Left ventricle myocardium superior (tissue), 1 donor: ENCODE measurements at regions not wholly inside any gene's neighbourhood (a gene's known extent, or its start where the extent isn't known, plus 50 kb on each side); places are given as distances from the start of the nearest gene placed in this dataset.
"Not testable (repeated sequence)": the region's sequence is repeated elsewhere in the genome, so short reads cannot be mapped to it uniquely, and the experiment has no call there.

ENCODE experiments used
- ATAC-seq: fragments of 200-7000 bp; cut with Tn5 transposase; one replicate; pipeline ENCODE4 v1.9.1; 2020; ENCODE audit warnings: mild to moderate bottlenecking, moderate library complexity
- DNase-seq: peaks from one replicate; pipeline ENCODE4 v3.0.0-alpha.2; 2020
- intact Hi-C: fragments of 100-400 bp; cut with micrococcal nuclease; formaldehyde crosslinking; loops from one replicate; pipeline ENCODE4 v1.11.0; 2022
- donor health status: DM: no; HTN: yes; CAD: no; lungs with severe emphysema.

DNA sequence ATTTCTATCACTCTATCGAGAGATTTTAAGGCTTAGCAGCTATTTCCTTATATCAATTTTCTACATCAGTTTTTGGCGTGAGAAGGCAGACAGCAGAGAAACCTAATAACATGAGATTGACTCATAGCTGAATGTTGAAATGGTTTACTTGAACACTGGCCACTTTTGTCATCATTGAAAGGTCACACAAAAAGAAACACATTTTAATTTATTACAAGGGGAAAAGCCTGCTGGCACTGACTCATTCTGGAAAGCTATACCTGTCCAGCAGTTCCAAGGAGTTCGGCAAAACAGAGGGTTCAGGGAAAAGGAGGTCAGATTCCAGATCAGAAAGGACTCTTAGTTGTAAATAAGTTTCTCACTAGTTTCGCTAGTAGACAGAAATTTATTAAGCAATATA, 566.4 kb downstream of the DNAH5 start:
- ATAC-seq (no peak), DNase-seq (no peak)
- intact Hi-C loops: no loop called here

DNA sequence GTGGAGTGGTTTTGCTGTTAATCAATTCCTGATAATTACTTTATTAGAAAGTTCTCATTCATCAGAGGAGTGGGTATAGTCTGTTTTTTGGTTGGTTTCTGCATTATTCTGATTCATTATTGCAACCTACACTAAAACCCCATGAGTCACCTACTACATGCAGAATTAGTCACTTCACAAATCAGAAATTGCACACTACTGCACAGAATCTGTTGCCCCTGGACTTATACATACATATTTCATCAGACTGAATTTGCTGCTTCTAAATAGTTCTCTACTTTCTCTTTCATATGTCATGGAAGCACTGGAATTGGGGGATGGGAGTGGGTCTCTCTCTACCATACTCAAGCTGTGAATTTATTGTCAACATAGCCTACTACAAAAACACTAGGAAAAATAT, 585.1 kb downstream of the DNAH5 start:
- no peak for DNase-seq
- intact Hi-C loops: no loop called here
- no peak for ATAC-seq

DNA sequence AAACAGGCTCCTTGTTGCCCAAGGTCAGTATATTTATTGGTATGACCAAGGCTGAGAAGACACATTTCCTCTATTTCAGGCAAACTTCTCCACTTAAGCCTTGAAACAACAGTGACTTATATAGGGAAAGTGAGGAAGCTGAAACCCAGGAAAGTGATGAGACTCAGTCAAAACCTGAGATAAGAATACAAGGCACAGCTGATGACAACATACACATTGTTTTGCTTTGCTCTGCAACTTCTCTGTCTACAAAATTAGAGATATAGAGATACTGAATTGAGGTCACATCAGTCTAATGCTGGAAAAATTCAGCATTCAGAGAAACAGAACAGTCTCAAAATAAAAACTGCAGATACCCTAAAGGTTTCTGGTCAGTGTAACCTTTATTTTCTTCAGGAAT, 586.1 kb downstream of the DNAH5 start:
- intact Hi-C loops: no loop called here
- no peak for ATAC-seq
- DNase-seq: no peak

DNA sequence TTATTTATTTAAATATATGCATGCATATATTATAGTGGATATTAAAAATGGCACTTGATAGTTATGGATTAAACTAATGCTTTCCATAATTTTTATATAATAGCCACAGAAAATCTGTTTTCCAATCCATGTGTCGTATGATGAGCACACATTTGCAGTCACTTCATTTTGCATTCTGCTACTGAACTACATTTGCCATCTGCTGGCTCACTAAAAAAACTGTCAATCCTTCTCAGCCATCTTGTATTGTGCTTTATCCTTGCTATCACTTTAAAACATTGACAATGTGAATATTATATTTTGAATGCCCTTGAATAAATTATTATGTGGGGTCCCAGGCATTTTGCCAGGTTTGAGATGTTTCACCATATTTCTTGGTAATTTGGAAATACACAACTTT, 586.6 kb downstream of the DNAH5 start:
- DNase-seq (no peak), ATAC-seq (no peak)
- intact Hi-C loops: no loop called here

DNA sequence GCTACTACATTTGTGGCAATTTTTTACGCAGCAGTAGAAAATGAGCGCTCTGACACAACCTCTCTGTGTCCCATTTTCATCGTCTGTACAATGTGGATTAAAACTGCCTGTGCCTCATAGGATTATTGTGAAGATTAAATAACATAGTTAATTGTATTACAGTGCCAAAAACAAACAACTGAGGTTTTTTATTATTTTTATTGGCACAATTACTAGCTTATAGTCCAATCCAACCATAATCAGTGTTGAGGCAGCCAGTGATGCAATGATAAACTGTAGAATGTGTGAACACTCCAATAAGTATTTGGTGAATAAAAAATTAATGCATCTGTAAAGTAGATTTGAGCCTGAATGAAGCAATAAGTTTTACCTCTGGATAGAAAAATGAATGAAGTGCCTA, 588.3 kb downstream of the DNAH5 start:
- DNase-seq: no peak
- ATAC-seq: no peak
- intact Hi-C loops: no loop called here

DNA sequence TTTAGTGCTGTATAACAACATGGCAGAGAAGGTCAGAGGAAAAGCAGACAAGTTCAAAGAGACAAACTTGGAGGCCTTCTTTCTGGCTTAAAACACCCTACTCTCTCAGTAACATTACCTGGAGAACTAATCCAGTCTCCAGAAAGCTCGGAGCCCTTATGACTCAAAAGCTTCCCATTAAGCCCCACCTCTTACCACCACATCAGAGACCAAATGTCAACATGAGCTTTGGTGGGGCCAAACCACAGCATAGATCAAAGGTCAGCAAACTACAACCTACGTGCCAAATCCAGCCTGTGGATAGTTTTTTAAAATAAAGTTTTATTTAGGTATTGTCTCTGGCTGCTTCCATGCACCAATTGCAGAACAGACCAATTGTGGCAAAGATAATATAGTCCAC, 589.9 kb downstream of the DNAH5 start:
- intact Hi-C loops: no loop called here
- ATAC-seq (no peak), DNase-seq (no peak)

DNA sequence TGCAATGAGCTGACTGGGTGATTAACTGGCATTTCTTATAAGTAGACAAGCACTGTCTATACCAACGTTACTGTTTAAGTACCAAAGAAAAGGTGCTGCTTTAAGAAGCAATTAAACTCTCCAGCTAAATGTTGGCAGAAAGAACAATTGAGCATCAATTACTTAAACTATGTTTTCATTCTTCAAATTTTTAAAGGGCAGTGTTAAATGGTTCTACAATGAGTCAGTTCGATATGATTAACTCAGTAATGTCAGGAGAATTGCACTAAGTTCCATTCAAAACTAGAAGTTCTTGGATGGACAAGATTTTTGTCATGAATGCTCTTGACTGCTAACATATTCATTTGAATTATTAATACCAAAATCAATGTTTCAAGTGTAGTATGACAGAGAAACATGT, 593.7 kb downstream of the DNAH5 start:
- DNase-seq (no peak), ATAC-seq (no peak)
- intact Hi-C loops: no loop called here

DNA sequence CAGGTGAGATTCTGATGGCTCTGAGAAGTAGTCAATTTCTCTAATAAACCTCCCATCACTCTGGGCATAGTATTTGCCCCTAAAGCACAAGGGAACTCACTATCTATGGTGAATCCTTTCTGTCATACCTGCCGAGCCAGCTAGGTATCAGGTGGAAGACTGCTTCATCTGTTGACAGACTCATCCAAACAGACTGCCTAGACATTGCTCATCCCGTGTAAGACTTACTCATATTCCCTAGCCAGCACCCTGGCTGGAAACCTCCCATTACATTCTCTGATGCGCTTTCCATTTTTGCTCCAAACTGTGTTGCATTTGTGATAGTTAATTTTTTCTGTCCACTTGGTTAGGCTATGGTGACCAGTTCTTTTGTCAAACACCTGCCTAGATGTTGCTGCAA, 595.9 kb downstream of the DNAH5 start:
- intact Hi-C loops: no loop called here
- ATAC-seq: no peak

DNA sequence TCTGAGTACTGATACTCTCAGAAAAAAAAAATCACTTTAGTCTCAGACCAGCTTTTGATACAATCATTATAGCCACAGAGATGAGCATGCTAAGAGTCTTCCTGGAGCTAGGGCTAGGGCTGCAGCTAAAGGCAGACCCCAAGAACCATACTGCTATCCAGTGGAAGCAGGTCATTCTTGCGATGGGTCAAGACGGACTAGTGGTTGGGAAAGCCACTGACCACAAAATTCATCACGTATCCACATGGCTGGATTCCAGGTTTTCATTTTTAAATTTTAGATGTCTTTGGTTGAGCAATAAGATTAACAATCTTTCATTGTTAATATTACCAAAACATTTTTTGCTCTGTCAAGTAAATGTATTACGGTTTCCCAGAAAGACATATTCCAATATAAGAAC, 598.1 kb downstream of the DNAH5 start:
- no peak for DNase-seq
- intact Hi-C loops: no loop called here
- no peak for ATAC-seq

More for the DNA sequence above, 595.9 kb downstream of the DNAH5 start:
- no peak for DNase-seq

DNA sequence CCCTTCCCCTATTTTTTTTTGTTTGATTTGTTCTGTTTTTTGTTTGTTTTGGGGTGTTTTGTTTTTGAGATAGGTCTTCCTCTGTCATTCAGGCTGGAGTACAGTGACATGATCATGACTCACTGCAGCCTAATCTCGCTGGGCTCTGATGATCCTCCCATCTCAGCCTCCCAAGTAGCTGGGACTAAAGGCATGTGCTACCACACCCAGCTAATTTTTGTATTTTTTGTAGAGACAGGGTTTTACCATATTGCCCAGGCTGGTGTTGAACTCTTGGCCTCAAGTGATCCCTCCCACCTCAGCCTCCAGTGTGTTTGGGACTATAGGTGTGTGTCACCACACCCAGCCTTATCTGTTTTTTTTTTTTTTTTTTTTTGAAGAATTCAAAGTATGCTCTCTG, 605.4 kb downstream of the DNAH5 start:
- DNase-seq (no peak), ATAC-seq (no peak)
- intact Hi-C loops: no loop called here

DNA sequence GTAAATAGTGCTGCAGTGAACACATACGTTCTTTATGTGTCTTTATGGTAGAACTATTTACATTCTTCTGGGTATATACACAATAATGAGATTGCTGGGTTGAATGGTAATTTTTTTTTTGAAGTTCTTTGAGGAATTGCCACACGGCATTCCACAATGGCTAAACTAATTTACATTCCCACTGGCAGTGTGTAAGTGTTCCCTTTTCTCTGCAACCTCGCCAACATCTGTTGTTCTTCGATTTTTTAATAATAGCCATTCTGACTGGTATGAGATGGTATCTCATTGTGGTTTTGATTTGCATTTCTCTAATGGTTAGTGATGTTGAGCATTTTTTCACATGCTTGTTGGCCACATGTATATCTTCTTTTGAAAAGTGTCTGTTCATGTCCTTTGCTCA, 609.5 kb downstream of the DNAH5 start:
- DNase-seq, intact Hi-C loops, ATAC-seq: not testable (repeated sequence)

DNA sequence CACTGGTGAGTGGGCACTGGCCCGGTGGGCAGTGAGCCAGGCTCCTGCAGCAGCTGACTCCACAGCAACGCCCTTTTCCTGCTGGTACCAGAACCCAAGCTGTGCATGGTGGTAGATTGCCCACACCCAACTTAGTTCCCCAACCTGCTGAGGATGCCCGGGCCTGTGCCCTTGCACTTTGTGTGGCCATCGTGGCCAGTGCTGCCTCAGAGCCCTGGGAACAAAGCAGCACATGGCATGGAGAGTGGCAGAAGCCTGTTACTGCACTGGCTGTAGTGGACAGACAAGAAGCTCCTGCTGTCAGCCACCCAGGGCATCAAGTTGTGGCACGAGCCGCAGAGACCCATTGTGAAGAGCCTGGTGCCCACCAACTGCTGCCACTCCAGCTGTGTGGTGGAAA, 612.9 kb downstream of the DNAH5 start:
- DNase-seq (no peak), ATAC-seq (no peak)
- intact Hi-C loops: no loop called here

DNA sequence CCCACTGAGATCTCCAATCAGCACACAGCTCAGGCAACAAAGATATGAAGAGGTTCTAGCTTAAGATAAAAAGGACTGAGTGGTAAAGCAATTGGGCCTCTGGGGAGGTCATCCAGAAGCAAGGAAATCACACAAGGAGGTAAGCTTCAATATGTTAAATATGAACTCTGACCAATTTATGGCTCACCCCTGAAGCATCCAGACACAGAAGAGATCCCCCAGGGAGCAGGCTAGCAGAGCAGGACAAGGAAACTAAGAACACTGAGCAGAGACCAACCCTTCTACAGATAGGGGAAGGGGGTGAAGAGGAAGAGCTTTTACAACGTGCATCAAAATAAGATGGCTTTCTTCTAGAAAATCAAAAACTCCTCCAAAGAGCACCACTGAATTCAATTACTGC, 616.2 kb downstream of the DNAH5 start:
- ATAC-seq: no peak
- intact Hi-C loops: no loop called here
- DNase-seq: no peak

DNA sequence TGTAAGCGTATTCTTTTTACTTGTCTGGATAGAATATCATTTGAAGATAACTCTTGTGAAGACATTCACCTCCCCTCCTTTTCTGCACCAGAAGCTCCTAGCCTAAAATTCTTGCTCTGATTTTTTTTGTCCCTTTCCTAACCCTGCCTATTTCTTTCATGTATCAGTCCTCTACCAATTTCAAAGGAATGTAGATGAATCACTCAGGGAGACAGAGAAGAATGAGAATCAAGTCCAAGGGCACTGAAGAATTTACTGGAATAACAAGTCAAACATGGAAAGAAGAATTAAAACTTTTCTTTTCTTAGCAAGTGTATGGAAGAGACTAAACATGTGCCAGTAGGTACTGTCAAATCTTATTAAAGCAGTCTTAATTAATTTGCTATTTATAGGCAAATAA, 618.7 kb downstream of the DNAH5 start:
- intact Hi-C loops: no loop called here
- DNase-seq: no peak
- no peak for ATAC-seq

DNA sequence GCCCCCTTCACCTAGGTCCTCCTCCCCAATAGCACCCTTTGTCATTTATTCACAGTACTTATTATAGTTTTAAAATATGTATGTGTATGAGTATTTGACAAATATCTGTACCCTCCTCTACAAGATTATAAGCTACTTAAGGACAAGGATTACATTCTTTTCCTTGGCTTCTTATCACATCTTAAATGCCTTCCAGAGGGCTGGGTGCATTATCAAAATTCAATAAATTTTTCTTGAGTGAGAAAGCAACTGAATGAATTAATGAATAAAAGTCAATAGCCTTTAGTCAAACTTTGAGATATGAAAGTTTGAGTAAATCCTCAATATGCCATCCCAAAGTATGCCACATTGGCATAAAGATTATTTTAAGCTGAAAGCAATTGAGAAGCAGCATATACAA, 621.7 kb downstream of the DNAH5 start:
- no peak for DNase-seq
- intact Hi-C loops: no loop called here
- no peak for ATAC-seq

DNA sequence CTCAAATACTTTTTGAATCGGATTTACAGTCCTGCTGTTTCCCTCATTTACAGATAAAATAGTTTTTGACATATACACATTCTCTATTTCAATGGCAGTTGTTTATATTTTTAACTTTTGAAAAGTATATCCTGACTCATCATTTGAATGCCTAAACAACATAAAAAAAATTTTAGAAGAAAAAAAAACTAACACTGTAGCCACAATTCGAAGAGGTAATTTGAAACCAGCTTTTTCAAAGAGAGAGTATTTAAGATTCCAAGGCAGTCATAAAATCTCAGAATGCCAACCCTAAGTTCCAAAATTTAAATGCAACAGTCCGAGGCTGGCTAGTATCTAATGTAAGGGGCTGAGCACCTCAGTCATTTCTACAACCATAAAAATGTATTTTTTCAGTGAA, 626.8 kb downstream of the DNAH5 start:
- intact Hi-C loops: no loop called here
- DNase-seq: no peak
- no peak for ATAC-seq

DNA sequence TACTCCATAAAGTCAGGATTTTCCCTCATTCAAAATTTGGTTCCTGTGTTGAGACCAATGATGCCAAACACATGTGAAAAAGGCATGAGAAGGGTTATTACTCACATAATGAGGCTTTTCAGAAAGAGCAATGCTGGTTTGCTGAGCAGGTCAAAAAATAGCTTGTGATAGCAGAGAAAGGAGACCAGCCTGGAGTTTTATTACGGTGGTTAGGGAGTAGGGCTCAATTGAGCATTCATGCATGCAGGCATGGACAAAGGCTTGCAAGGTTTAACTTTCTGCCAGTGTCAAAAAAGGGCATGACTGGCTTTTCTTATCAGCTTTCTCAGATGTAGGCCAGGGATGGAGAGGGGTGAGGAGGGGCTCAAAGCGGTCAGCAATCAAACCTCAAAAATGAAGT, 628.3 kb downstream of the DNAH5 start:
- intact Hi-C loops: no loop called here
- no peak for ATAC-seq
- DNase-seq: no peak

DNA sequence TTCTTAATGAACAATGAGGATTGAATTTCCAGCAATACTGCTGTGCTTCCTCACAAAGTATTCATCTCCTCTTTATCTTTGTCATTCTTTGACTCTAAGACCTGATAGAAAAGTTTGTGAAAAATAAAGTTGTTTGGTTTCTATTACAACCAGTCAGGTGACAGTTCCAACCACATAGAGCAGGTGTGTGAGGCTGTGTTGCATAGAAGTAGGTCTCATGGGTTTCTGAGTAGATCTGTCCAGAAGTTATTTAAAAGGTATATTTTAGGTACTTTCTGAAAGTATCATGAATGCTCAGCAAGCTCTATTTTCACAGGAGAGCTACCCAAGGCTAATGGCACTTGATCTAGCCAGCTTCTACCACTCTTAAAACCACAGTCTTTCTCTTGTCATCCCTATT, 637.0 kb downstream of the DNAH5 start:
- intact Hi-C loops: no loop called here
- no peak for ATAC-seq
- no peak for DNase-seq

DNA sequence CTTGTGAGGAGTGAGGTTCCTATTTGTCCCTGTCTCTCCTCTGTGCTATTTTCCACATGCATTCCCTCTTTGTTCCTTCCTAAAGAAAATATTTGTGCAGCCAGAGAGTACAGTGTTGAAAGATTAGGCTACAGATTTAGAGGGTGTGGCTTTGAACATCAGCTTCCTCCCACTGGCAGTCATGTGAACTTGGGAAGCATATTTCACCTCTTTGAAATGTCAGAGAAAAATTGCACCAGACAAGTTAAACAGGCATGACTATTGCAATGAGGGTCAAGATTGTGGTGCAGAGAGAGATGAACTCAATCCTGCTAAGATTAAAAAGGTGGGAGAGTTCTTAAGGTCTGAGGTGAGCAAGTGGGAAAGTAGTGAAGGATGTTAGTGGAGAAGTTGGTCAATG, 641.0 kb downstream of the DNAH5 start:
- DNase-seq (no peak), ATAC-seq (no peak)
- intact Hi-C loops: no loop called here

DNA sequence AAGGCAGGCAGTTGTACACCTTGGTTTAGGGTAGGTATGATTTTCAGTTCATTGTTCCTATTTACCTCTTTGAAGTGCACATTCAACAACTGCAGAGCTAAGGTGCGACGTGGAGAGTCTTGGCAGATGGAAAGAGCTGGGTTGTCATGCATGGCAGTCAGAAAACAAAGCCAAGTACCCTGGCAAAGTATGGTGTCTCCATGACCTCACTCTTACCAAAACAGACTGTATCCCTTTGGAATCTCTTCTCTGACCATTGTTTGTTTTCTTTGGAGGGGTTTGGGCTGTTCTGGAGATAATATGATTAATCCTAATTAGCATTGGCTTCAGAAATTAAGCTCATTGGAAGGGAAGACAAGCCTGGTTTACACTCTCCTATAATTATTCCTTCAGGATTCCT, 665.7 kb downstream of the DNAH5 start:
- no peak for DNase-seq
- ATAC-seq: no peak
- intact Hi-C loops: no loop called here

DNA sequence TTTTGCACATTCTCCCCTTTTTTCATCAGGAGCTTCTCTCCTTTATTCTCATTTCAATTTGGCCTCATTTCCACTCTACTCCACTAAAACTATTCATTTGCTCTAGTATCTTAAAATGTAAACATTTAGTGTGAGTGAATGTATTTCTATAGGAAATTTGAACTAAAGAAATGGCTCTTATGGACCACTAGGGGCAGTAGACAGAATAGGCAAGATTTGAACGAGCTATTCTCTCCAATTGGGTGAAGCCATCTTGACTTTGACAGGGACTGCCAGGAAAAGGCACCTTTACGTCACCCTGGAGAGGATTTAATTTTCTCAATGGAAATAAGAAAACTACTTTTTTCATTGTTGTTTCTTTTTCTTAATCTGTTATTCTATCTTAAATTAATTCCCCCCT, 666.3 kb downstream of the DNAH5 start:
- no peak for ATAC-seq
- no peak for DNase-seq
- intact Hi-C loops: no loop called here

DNA sequence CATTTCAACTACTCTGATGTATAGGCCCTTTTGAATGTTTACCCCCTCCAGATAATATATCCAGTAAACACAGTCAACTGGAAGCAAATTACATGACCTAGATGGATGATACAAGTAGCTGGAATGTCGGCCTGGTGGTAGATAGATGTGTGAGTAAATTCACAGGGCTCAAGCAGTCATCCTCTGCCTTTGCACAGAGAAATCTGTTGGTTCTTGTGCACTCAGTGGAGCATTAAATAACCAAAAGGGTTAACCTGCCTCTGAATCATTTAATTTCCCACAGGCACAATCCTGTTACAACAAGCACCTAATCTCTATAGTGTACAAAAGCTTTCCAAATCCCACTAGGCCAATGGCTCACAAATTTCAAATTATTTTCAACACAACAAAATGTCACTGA, 668.3 kb downstream of the DNAH5 start:
- ATAC-seq (no peak), DNase-seq (no peak)
- intact Hi-C loops: no loop called here

DNA sequence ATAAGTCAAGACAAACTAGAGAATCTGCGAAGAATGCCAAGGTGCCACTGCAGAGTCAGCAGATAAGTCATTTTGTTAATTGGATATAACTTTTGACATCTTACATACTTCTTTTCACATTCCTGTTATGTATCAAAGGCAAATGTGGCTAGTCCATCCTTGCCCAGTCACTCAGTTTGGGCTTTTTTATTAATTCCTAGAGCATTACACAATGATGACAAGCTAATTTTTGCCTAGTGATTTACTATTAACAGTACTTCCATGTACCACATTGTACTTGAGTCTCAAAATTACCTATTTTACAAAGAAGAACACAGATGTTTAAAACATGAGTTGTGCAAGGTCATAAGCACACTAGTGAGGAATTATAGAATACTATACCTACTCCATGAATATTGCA, 680.8 kb downstream of the DNAH5 start:
- intact Hi-C loops: no loop called here
- ATAC-seq (no peak), DNase-seq (no peak)
